Neutrophil (primary cell): ENCODE measurements at regions not wholly inside any gene's neighbourhood (a gene's known extent, or its start where the extent isn't known, plus 50 kb on each side); places are given as distances from the start of the nearest gene placed in this dataset.
"Not testable (repeated sequence)": the region's sequence is repeated elsewhere in the genome, so short reads cannot be mapped to it uniquely, and the experiment has no call there.

ENCODE experiments used
- H3K27ac ChIP-seq: fragments of 200-600 bp; sonication (generic); 2 replicates; pipeline ENCODE4 v1.5.1; 2016; ENCODE audit warnings: mild to moderate bottlenecking, moderate library complexity
- H3K27me3 ChIP-seq: fragments of 200-600 bp; sonication (generic); 2 replicates; pipeline ENCODE4 v1.6.0; 2016; ENCODE audit warnings: mild to moderate bottlenecking
- H3K36me3 ChIP-seq: fragments of 200-600 bp; sonication (generic); 2 replicates; pipeline ENCODE4 v1.5.1; 2017
- H3K4me1 ChIP-seq, 2 experiments: fragments of 200-600 bp in 1 of 2; sonication (generic) in 1 of 2; 1 replicate in 1 of 2; 2 replicates in 1 of 2; pipeline versions ENCODE4 v1.5.1 to v1.6.1; 2013 to 2016; ENCODE audit warnings: low read depth in 1 of 2, low read length in 1 of 2, mild to moderate bottlenecking in 1 of 2, moderate library complexity in 1 of 2; ENCODE audit not compliant: control insufficient read depth in 1 of 2, insufficient read depth in 1 of 2
- H3K4me3 ChIP-seq, 2 experiments: fragments of 200-600 bp in 1 of 2; sonication (generic) in 1 of 2; 1 replicate in 1 of 2; 2 replicates in 1 of 2; pipeline ENCODE4 v1.5.1; 2013 to 2016; ENCODE audit warnings: low read depth in 1 of 2, low read length in 1 of 2, mild to moderate bottlenecking in 1 of 2, moderate library complexity in 1 of 2
- H3K9me3 ChIP-seq: fragments of 200-600 bp; sonication (generic); 2 replicates; pipeline ENCODE4 v1.5.1; 2016
- TF ChIP-seq, protein P1 (sequence below): fragments of 200-600 bp; sonication (generic); IDR thresholded peaks from 2 replicates; pipeline ENCODE4 v1.5.1; 2016; ENCODE audit warnings: antibody characterized with exemption

DNA sequence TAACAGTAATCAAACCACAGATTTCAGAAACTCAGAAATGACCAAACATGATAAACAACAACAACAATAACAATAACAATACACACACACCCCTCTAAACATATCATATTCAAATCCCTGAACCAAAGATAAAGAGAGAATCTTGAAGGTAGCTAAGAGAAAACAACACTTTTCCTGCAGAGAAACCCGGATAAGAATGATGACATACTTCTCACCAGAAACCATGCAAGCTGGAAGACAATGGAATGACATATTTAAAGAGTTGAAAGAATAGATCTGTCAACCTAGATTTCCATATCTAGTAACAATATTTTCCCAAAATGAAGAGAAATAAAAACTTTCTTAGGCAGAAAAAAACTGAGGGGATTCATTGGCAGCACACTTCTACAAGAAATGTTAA lies 138.1 kb downstream of the LIG4 start:
- H3K4me1 ChIP-seq, result no peaks in the 10 kb centered on the region
- H3K27ac ChIP-seq, result no peak overlapping the region
- no peaks in the 10 kb centered on the region for H3K9me3 ChIP-seq
- H3K36me3 ChIP-seq, result no peaks in the 10 kb centered on the region
- H3K27me3 ChIP-seq, result no peaks in the 10 kb centered on the region
- TF ChIP-seq, protein P1, sequence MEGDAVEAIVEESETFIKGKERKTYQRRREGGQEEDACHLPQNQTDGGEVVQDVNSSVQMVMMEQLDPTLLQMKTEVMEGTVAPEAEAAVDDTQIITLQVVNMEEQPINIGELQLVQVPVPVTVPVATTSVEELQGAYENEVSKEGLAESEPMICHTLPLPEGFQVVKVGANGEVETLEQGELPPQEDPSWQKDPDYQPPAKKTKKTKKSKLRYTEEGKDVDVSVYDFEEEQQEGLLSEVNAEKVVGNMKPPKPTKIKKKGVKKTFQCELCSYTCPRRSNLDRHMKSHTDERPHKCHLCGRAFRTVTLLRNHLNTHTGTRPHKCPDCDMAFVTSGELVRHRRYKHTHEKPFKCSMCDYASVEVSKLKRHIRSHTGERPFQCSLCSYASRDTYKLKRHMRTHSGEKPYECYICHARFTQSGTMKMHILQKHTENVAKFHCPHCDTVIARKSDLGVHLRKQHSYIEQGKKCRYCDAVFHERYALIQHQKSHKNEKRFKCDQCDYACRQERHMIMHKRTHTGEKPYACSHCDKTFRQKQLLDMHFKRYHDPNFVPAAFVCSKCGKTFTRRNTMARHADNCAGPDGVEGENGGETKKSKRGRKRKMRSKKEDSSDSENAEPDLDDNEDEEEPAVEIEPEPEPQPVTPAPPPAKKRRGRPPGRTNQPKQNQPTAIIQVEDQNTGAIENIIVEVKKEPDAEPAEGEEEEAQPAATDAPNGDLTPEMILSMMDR, result no peak
- H3K4me3 ChIP-seq, result no peak overlapping the region

DNA sequence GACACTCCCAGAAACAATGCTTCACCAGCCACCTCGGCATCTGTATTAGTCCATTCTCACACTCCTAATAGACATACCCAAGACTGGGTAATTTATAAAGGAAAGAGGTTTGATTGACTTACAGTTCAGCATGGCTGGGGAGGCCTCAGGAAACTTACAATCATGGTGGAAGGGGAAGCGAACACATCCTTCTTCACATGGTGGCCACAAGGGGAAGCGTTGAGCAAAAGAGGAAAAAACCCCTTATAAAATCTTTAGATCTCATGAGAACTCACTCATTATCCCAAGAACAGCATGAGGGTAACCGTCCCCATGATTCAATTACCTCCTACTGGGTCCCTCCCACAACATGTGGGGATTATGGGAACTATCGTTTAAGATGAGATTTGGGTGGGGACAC lies 140.9 kb downstream of the LIG4 start:
- H3K4me1 ChIP-seq, H3K4me3 ChIP-seq, H3K36me3 ChIP-seq, H3K27me3 ChIP-seq, H3K9me3 ChIP-seq, H3K27ac ChIP-seq: not testable (repeated sequence)

DNA sequence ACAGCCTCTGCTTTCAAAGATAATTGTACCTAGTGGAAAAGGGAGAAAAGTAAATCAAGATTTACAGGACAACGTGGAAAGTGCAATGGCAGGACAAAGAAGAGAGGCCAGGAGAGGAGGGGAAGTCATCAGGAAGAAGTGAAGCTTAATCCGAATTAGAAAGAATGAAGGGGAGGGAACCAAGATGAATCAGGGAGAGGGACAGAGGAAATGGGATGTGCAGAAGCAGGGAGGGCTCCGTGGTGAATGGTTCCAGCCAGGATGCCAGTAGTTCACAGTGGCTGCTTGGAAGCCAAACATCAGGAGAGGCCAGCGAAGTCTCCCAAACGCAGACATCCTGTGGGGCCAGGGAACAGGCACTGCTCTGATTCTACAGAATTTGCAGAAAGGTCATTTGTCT lies 144.4 kb downstream of the LIG4 start:
- Histone ChIP-seq H3K9me3 (peaks cover 9% of the 10 kb centered on the region), H3K36me3 (no peaks in the 10 kb centered on the region), H3K27ac (no peak overlapping the region), H3K27me3 (no peaks in the 10 kb centered on the region), H3K4me3 (no peak overlapping the region), H3K4me1 (no peaks in the 10 kb centered on the region)
- TF ChIP-seq, protein P1, result no peak

DNA sequence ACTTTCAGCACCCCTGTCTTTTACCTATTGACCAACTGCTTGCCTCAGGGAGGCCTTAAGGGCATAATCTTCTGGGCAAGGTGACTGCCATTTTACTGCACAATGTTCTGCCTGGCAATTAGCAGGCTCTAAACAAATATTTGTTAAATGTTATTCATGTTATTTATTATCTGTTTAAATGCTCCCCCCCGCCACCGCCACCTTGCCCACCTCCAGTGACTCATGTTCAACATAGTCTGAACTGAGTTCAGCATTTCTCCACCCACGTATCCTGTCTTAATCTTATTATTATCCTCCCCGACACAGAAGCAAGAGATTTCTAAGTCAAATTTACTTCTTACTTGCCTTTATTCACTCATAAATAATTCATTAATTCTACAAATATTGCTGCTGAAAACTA lies 144.8 kb downstream of the LIG4 start:
- no peaks in the 10 kb centered on the region for H3K4me1 ChIP-seq
- H3K36me3 ChIP-seq, result no peaks in the 10 kb centered on the region
- no peaks in the 10 kb centered on the region for H3K27me3 ChIP-seq
- no peak overlapping the region for H3K4me3 ChIP-seq
- TF ChIP-seq, protein P1, result no peak
- no peak overlapping the region for H3K27ac ChIP-seq
- peaks cover 9% of the 10 kb centered on the region for H3K9me3 ChIP-seq

DNA sequence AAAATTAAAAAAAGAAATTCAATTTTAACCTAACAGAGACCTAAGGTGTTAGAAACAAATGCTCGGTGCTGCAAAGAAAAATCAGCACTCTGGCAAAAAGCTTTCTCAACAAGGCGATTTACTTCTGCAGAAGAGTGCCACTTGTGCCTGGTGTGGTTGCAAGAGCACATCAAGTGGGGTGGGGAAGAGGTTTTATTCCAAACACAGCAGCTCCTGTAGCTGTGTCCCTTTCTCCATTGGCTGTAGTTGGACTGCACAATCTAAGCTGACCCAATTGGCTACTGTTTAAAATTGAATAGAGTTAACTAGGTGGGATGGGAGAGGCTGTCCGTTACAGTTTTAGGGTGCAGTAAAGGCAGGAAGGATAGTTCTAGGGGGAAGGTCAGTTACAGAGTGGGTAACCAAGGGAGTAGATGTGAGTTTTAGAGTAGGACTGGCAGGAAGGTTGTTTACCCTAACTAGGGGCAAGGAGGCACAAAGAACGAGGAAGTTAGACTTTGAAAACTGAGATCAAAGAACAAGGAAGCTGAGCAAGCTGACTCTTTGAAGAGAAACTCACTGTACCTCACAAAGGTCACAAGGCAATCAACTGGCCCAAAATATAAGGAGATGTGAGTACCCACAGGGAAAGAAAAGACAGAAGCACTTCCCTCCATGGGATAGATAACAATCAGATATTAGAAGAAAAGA lies 145.7 kb downstream of the LIG4 start:
- Histone ChIP-seq H3K27ac (no peak overlapping the region), H3K4me1 (no peaks in the 10 kb centered on the region)
- TF ChIP-seq, protein P1, result no peak

DNA sequence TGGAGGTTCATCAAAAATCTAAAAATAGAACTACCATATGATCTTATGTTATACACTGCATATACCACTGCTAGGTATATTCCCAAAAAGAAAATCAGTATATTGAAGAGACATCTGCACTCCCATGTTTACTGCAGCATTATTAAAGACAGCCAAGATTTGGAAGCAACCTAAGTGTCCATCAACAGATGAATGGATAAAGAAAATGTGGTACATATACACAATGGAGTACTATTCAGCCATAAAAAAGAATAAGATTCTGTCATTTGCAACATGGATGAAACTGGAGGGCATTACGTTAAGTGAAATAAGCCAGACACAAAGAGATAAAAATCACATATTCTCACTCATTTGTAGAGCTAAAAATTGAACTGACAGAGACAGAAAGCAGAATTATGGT lies 151.0 kb downstream of the LIG4 start:
- H3K36me3 ChIP-seq, H3K4me3 ChIP-seq, H3K27ac ChIP-seq, H3K4me1 ChIP-seq, H3K9me3 ChIP-seq, H3K27me3 ChIP-seq: not testable (repeated sequence)

More for the DNA sequence above, 145.7 kb downstream of the LIG4 start:
- H3K4me3 ChIP-seq, result no peak overlapping the region
- no peaks in the 10 kb centered on the region for H3K36me3 ChIP-seq
- H3K9me3 ChIP-seq, result peaks cover 9% of the 10 kb centered on the region
- H3K27me3 ChIP-seq, result no peaks in the 10 kb centered on the region

DNA sequence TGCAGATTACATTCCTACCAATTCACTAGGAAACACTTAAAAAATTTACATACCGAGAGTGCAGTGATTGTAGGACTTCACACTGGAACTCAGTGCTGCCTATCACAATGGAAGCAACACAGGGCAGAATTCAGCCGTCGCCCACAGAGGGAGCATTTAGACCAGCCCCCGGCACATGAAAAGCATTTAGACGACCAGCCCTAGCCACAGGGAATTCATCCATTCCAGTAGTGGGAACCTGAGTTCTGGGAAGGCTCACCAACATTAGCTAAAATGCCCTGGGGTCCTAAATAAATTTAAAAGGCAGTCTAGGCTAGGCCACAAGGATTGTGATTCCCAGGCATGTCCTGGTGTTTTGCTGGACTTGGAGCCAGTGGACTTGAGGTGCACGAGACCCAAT lies 155.2 kb downstream of the LIG4 start:
- Histone ChIP-seq H3K27me3 (no peaks in the 10 kb centered on the region), H3K4me1 (no peaks in the 10 kb centered on the region), H3K36me3 (no peaks in the 10 kb centered on the region), H3K4me3 (no peak overlapping the region), H3K27ac (no peak overlapping the region), H3K9me3 (no peaks in the 10 kb centered on the region)
- TF ChIP-seq, protein P1, result no peak
